ENCODE measurements at regions not wholly inside any gene's neighbourhood (a gene's known extent, or its start where the extent isn't known, plus 50 kb on each side); places are given as distances from the start of the nearest gene placed in this dataset.

DNA sequence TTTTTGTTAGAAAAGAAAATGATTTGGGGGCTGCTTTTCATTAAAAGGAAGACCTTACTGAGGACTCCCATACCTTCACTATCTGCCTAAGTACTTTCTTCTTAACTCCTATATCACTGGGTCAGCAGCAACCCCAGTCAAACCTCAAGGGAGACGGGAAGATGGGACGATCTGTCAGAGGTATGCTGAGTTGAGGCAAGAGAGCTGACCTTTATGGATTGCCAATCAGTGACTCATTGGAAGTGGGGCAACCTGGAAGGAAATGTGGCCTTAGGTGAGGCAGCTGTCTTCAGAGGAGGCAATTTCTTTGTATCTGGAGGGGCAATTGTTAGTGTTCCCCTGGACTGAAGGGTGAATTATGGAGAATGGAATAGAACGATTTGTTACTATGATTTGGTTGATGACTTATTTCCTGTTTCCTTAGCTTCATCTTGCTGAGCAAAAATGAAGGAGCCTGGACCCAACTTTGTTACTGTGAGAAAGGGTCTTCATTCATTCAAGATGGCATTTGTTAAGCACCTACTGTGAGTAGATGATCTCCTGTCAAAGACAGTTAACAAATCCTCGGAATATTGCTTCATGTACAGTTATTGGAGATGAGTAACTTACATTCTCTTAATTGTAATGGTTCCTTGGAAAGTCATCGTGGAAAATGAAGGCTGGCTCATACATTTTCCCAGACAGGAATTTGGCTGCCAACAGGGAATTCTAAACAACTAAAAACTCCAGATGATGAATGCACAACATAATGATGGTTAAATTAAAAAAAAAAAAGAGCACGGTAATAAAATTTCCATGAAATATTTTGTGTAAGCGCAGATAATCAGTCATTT lies 134.7 kb upstream of the KCNJ15 start:
- TF ChIP-seq POLR2A (IDR thresholded peaks at IDR 0.05; ENCODE audit: low read depth, low read length) (no peak), CBX3 (IDR thresholded peaks at IDR 0.05; ENCODE audit: borderline replicate concordance, low read depth) (no peak), GATAD2B (conservative IDR thresholded peaks at IDR 0.05; ENCODE audit: low read depth) (no peak), STAT1 (conservative IDR thresholded peaks at IDR 0.05) (no peak), SMC3 (IDR thresholded peaks at IDR 0.05; ENCODE audit: borderline replicate concordance, low read length) (no peak), EED (IDR thresholded peaks at IDR 0.05; ENCODE audit: low read depth) (no peak)
- TF ChIP-seq, protein P1, sequence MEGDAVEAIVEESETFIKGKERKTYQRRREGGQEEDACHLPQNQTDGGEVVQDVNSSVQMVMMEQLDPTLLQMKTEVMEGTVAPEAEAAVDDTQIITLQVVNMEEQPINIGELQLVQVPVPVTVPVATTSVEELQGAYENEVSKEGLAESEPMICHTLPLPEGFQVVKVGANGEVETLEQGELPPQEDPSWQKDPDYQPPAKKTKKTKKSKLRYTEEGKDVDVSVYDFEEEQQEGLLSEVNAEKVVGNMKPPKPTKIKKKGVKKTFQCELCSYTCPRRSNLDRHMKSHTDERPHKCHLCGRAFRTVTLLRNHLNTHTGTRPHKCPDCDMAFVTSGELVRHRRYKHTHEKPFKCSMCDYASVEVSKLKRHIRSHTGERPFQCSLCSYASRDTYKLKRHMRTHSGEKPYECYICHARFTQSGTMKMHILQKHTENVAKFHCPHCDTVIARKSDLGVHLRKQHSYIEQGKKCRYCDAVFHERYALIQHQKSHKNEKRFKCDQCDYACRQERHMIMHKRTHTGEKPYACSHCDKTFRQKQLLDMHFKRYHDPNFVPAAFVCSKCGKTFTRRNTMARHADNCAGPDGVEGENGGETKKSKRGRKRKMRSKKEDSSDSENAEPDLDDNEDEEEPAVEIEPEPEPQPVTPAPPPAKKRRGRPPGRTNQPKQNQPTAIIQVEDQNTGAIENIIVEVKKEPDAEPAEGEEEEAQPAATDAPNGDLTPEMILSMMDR (IDR thresholded peaks at IDR 0.05 in 2 of 3, conservative IDR thresholded peaks at IDR 0.05 in 1 of 3; ENCODE audit: control insufficient read depth in 2 of 3, extremely low read depth in 1 of 3, insufficient read depth in 1 of 3, low read depth in 3 of 3, low read length in 3 of 3): no peak
